ENCODE measurements at regions not wholly inside any gene's neighbourhood (a gene's known extent, or its start where the extent isn't known, plus 50 kb on each side); places are given as distances from the start of the nearest gene placed in this dataset.

DNA sequence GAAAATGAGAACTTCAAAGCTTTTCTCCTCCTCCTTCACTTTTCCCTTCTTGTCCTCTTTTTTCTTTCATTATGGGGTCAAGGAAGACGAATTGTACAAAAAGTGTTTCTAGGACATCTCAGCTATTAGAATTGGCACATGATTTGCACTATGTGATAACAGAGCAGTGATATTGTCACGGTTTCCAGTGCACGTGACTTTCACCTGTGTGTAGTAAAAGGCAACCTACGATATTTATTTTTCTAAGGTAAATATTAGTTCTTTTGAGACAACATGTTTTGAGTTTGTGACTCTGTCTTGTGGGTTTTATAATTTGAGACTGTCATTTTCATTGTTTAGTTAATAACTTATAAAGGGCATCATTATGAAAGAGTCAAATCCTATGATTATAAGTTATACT is 213.1 kb downstream of the PSAT1 start:
- Histone ChIP-seq H3K27ac (ENCODE audit: low read depth, low read length) (no peak overlapping the region), H3K4me1 (ENCODE audit: insufficient read depth, low read length) (no peaks in the 10 kb centered on the region), H3K36me3 (ENCODE audit: insufficient read depth, low read length) (no peaks in the 10 kb centered on the region), H3K27me3 (ENCODE audit: insufficient read depth, low read length, poor library complexity, severe bottlenecking) (no peaks in the 10 kb centered on the region), H3K9me3 (ENCODE audit: low read length) (no peaks in the 10 kb centered on the region), H3K4me3 (ENCODE audit: low read length) (no peak overlapping the region)
- no peaks in the 10 kb centered on the region for H3K36me3 Mint-ChIP-seq
- H3K4me1 Mint-ChIP-seq, result peaks cover 0 to 14% (median 12%) of the 10 kb centered on the region in 3 donors
- peaks cover 0 to 3% (median 0%) of the 10 kb centered on the region in 5 donors for H3K9me3 Mint-ChIP-seq
- ChIA-PET POLR2A (interaction anchor here (0.6 kb wide), 1 partner anchor 42 kb away, joined by 3 read pairs; no protein-coding TSS in a partner anchor), CTCF (no interaction called here)
- H3K27me3 Mint-ChIP-seq, result peaks cover 0 to 6% of the 10 kb centered on the region in 2 donors
- no peak for DNase-seq
- no peak overlapping the region for H3K27ac Mint-ChIP-seq
- no peak overlapping the region for H3K4me3 Mint-ChIP-seq

DNA sequence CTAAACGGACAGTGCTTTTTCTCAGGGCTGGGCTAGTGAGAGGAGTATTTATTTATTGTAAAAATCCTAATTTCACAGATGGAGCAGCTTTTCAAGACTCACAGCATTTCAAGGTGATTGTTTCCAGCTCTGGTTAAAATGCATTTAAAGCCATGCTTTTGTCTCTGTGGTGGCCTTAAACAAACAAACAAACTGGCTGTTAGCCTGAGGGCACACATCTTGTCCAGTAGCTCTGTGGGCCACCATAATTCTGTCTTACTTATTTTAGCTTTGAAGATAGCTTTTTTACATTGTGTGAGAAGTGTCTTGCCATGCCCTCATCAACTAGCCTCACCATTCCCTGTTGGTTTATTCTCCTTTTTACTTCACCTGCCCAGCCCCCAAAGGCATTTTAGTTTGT is 218.2 kb downstream of the PSAT1 start:
- H3K4me3 ChIP-seq (ENCODE audit: low read length), result no peak overlapping the region
- no peak for DNase-seq
- H3K4me3 Mint-ChIP-seq, result no peak overlapping the region
- POLR2A ChIA-PET, result no interaction called here
- peaks cover 4 to 13% of the 10 kb centered on the region in 2 donors for H3K27me3 Mint-ChIP-seq
- H3K4me1 ChIP-seq (ENCODE audit: insufficient read depth, low read length), result no peaks in the 10 kb centered on the region
- H3K27ac ChIP-seq (ENCODE audit: low read depth, low read length), result no peak overlapping the region
- CTCF ChIA-PET, result no interaction called here
- H3K36me3 ChIP-seq (ENCODE audit: insufficient read depth, low read length), result no peaks in the 10 kb centered on the region
- H3K27ac Mint-ChIP-seq, result no peak overlapping the region
- no peaks in the 10 kb centered on the region for H3K36me3 Mint-ChIP-seq
- H3K9me3 Mint-ChIP-seq, result peaks cover 2 to 8% (median 7%) of the 10 kb centered on the region in 5 donors
- H3K4me1 Mint-ChIP-seq, result no peaks in the 10 kb centered on the region
- H3K9me3 ChIP-seq (ENCODE audit: low read length), result no peaks in the 10 kb centered on the region
- no peaks in the 10 kb centered on the region for H3K27me3 ChIP-seq (ENCODE audit: insufficient read depth, low read length, poor library complexity, severe bottlenecking)

DNA sequence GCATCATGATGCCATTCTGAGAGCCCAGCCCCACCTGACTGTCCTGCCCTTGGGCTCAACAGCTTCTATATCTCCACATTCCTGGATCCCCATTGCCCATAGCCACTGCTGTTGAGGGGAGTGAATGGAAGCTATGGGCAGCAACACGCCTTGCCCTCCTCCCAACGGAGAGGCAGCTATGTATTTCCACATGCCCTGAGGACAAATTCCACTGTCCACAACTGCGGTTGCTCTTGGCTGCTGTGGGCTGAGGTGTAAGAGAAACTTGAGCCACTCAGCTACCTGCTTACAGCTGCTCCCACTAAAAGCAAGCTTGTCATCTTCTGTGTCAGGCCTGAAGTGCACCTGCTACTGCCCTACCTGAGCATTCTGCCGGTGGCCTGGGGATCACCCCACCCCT is 222.9 kb downstream of the PSAT1 start:
- POLR2A ChIA-PET, result no interaction called here
- Histone ChIP-seq H3K27ac (ENCODE audit: low read depth, low read length) (no peak overlapping the region), H3K36me3 (ENCODE audit: insufficient read depth, low read length) (no peaks in the 10 kb centered on the region), H3K27me3 (ENCODE audit: insufficient read depth, low read length, poor library complexity, severe bottlenecking) (no peaks in the 10 kb centered on the region), H3K9me3 (ENCODE audit: low read length) (no peaks in the 10 kb centered on the region), H3K4me1 (ENCODE audit: insufficient read depth, low read length) (no peaks in the 10 kb centered on the region), H3K4me3 (ENCODE audit: low read length) (no peak overlapping the region)
- peaks cover 4 to 7% of the 10 kb centered on the region in 2 donors for H3K27me3 Mint-ChIP-seq
- no peak for DNase-seq
- no peaks in the 10 kb centered on the region for H3K36me3 Mint-ChIP-seq
- H3K9me3 Mint-ChIP-seq, result peaks cover 10 to 24% (median 18%) of the 10 kb centered on the region in 5 donors
- H3K4me1 Mint-ChIP-seq, result no peaks in the 10 kb centered on the region
- H3K4me3 Mint-ChIP-seq, result no peak overlapping the region
- H3K27ac Mint-ChIP-seq, result no peak overlapping the region
- CTCF ChIA-PET, result no interaction called here

- Histone ChIP-seq H3K4me1 (ENCODE audit: insufficient read depth, low read length) (no peaks in the 10 kb centered on the region), H3K27me3 (ENCODE audit: insufficient read depth, low read length, poor library complexity, severe bottlenecking) (no peaks in the 10 kb centered on the region), H3K4me3 (ENCODE audit: low read length) (no peak overlapping the region), H3K27ac (ENCODE audit: low read depth, low read length) (no peak overlapping the region), H3K36me3 (ENCODE audit: insufficient read depth, low read length) (no peaks in the 10 kb centered on the region), H3K9me3 (ENCODE audit: low read length) (no peaks in the 10 kb centered on the region)
- Mint-ChIP-seq H3K27me3 (no peaks in the 10 kb centered on the region), H3K4me1 (no peaks in the 10 kb centered on the region), H3K4me3 (no peak overlapping the region), H3K9me3 (peaks cover 8 to 24% (median 18%) of the 10 kb centered on the region in 5 donors), H3K36me3 (no peaks in the 10 kb centered on the region), H3K27ac (no peak overlapping the region)
- CTCF ChIA-PET, result no interaction called here
- POLR2A ChIA-PET, result no interaction called here
- DNase-seq, result no peak
These were observed 224.8 kb downstream of the PSAT1 start for GRCh38 chr9:78521680-78522079.

DNA sequence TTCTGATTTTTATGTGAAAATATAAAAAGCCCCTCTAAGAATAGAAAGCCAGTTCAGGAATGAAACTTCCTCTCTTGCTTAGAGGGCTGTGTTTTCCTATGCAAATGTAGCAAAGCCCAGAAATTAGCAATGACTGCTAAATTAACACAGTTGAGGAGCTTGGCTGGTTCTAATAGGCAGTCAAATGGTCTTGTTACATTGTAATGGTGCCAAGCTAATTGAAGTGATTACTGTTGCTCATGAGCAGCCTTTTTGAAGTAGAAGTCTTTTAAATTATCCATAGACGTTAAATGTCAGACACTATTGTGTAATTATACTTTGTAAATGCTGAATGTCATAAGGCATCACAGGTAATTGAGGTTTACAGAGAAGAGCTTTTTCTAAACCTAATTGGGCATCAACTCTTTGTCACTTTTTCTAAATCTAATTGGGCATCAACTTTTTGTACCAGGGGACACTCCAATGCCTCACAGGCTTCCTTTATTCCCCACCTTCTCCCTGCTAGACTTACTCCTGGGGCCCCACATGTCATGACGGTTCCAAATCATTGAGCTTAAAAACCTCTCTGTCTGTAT is 229.1 kb downstream of the PSAT1 start:
- Mint-ChIP-seq H3K36me3 (no peaks in the 10 kb centered on the region), H3K27me3 (no peaks in the 10 kb centered on the region), H3K9me3 (peaks cover 5 to 9% (median 9%) of the 10 kb centered on the region in 5 donors), H3K4me1 (no peaks in the 10 kb centered on the region), H3K4me3 (no peak overlapping the region), H3K27ac (no peak overlapping the region)
- Histone ChIP-seq H3K36me3 (ENCODE audit: insufficient read depth, low read length) (no peaks in the 10 kb centered on the region), H3K27me3 (ENCODE audit: insufficient read depth, low read length, poor library complexity, severe bottlenecking) (no peaks in the 10 kb centered on the region), H3K9me3 (ENCODE audit: low read length) (no peaks in the 10 kb centered on the region), H3K27ac (ENCODE audit: low read depth, low read length) (no peak overlapping the region), H3K4me1 (ENCODE audit: insufficient read depth, low read length) (no peaks in the 10 kb centered on the region), H3K4me3 (ENCODE audit: low read length) (no peak overlapping the region)
- ChIA-PET CTCF (no interaction called here), POLR2A (no interaction called here)
- DNase-seq, result no peak

DNA sequence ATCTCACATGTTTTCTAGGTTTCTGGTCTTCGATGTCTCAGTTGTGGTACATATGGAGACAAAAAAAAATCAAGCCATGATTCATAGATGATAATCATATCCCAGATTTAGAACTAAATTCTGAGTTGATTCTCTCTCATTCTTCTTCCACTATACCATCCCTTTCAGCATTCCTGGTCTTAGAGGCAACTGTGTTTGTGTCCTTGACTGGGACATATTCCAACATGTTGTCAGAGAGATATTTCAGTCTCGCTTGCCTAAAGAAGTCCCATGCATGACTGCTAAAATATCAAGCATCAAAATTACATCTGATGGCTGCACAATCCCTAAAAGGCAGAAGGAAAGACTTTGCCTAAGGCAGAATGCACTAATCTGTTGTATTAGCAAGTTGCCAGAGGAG is 236.6 kb downstream of the PSAT1 start:
- ChIA-PET CTCF (no interaction called here), POLR2A (no interaction called here)
- Histone ChIP-seq H3K9me3 (ENCODE audit: low read length) (no peaks in the 10 kb centered on the region), H3K27me3 (ENCODE audit: insufficient read depth, low read length, poor library complexity, severe bottlenecking) (no peaks in the 10 kb centered on the region), H3K4me3 (ENCODE audit: low read length) (no peak overlapping the region), H3K4me1 (ENCODE audit: insufficient read depth, low read length) (no peaks in the 10 kb centered on the region), H3K27ac (ENCODE audit: low read depth, low read length) (no peak overlapping the region), H3K36me3 (ENCODE audit: insufficient read depth, low read length) (no peaks in the 10 kb centered on the region)
- no peak overlapping the region for H3K27ac Mint-ChIP-seq
- no peak overlapping the region for H3K4me3 Mint-ChIP-seq
- H3K9me3 Mint-ChIP-seq, result peaks cover 0 to 5% (median 3%) of the 10 kb centered on the region in 5 donors
- DNase-seq, result no peak
- no peaks in the 10 kb centered on the region for H3K4me1 Mint-ChIP-seq
- no peaks in the 10 kb centered on the region for H3K36me3 Mint-ChIP-seq
- no peaks in the 10 kb centered on the region for H3K27me3 Mint-ChIP-seq

- ChIA-PET POLR2A (no interaction called here), CTCF (no interaction called here)
- H3K4me1 Mint-ChIP-seq, result no peaks in the 10 kb centered on the region
These were observed 242.3 kb downstream of the PSAT1 start for GRCh38 chr9:78539188-78539587.

GRCh38 chr9:78539904-78540303 is 243.0 kb downstream of the PSAT1 start:
- Mint-ChIP-seq H3K4me3 (no peak overlapping the region), H3K27ac (no peak overlapping the region), H3K9me3 (peaks cover 0 to 5% (median 1%) of the 10 kb centered on the region in 5 donors), H3K4me1 (no peaks in the 10 kb centered on the region), H3K36me3 (no peaks in the 10 kb centered on the region), H3K27me3 (peaks cover 0 to 4% of the 10 kb centered on the region in 2 donors)
- Histone ChIP-seq H3K27ac (ENCODE audit: low read depth, low read length) (no peak overlapping the region), H3K4me3 (ENCODE audit: low read length) (no peak overlapping the region), H3K9me3 (ENCODE audit: low read length) (no peaks in the 10 kb centered on the region), H3K27me3 (ENCODE audit: insufficient read depth, low read length, poor library complexity, severe bottlenecking) (no peaks in the 10 kb centered on the region), H3K36me3 (ENCODE audit: insufficient read depth, low read length) (no peaks in the 10 kb centered on the region), H3K4me1 (ENCODE audit: insufficient read depth, low read length) (no peaks in the 10 kb centered on the region)
- no peak for DNase-seq
- CTCF ChIA-PET, result no interaction called here
- POLR2A ChIA-PET, result no interaction called here

More at GRCh38 chr9:78539188-78539587, 242.3 kb downstream of the PSAT1 start:
- Histone ChIP-seq H3K36me3 (ENCODE audit: insufficient read depth, low read length) (no peaks in the 10 kb centered on the region), H3K4me3 (ENCODE audit: low read length) (no peak overlapping the region), H3K27me3 (ENCODE audit: insufficient read depth, low read length, poor library complexity, severe bottlenecking) (no peaks in the 10 kb centered on the region), H3K9me3 (ENCODE audit: low read length) (no peaks in the 10 kb centered on the region), H3K4me1 (ENCODE audit: insufficient read depth, low read length) (no peaks in the 10 kb centered on the region), H3K27ac (ENCODE audit: low read depth, low read length) (no peak overlapping the region)
- Mint-ChIP-seq H3K4me3 (no peak overlapping the region), H3K27ac (no peak overlapping the region), H3K36me3 (no peaks in the 10 kb centered on the region), H3K9me3 (peaks cover 0 to 5% (median 2%) of the 10 kb centered on the region in 5 donors), H3K27me3 (peaks cover 0 to 4% of the 10 kb centered on the region in 2 donors)
- no peak for DNase-seq
